ENCODE measurements at regions not wholly inside any gene's neighbourhood (a gene's known extent, or its start where the extent isn't known, plus 50 kb on each side); places are given as distances from the start of the nearest gene placed in this dataset.
"Not testable (repeated sequence)": the region's sequence is repeated elsewhere in the genome, so short reads cannot be mapped to it uniquely, and the experiment has no call there.

DNA sequence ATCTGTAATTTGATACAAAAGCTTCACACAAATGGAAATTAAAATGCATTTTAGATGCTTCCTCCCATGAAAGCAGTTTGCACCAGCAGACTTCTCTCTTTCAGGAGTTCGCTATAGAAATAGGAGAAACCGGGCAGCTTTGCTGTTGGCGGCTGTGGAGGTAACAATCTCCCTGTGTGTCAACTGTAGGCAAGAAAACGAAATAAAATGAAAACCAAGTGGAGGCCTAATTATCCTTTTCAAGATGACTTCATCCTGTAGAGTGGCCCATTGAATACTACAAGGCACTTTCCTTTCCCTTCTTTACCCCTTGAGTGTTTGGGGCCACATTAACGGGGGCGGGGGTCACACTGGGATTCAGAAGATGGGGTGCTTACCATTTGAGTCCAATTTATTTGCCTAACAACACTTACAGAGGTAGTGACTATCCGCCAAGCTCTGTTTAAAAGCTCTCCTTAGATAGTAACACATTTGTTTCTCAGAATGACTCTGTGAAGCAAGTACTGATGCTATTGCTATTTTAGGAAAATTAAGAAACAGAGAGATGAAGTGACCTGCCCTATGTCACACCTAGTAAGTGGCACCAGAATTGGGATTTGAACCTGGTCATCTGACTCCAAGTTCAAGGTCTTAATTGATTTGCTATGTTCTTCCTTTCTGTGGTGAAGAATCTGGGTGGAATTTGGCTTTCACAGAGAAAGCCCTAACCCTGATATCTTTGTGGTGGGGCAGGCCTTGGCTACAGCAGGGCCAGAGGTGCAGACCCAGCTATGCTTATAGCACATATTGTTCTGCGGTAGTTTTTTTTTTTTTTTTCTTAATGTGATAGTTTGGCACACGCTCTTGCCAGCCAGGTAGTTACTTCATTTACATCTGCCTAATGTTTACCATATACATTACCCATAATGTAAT is 125.5 kb upstream of the MPHOSPH6 start:
- DNase-seq, result no peak

DNA sequence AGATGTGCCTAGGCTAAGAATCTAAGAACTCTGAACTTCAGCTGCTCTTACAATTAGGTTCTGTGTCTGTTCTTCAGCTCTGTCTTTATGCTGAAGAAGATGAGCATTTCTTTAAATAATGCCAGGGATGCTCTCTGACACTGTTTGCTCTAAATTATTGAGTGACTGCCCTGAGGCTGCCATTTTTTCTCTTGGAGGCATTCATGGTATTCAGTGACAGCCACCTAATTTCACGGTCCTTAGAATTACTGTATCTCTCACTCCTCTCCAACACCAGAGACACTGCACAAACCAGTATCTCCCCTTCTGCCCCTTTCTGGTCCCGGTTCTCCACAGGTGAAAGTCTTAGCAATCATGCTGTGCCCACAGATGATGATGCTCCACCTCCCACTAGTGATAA is 123.6 kb upstream of the MPHOSPH6 start:
- DNase-seq, result no peak

DNA sequence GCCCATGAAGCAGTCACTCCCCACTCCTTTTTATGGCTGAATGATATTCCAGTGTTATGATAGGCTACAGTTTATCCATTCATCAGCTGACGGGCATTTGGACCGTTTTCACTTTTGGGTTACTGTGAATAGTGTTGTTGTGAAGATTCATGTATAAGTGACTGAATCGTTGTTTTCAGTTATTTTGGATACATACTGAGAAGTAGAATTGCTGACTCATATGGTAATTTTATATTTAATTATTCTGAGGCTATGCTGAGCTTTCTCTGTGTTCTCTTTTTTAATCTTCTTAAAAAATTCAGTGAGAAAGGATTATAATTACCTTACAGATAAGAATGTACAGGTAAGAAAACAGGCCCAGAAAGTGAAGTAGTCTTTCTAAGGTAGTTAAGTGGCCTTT is 117.9 kb upstream of the MPHOSPH6 start:
- DNase-seq, result no peak

DNA sequence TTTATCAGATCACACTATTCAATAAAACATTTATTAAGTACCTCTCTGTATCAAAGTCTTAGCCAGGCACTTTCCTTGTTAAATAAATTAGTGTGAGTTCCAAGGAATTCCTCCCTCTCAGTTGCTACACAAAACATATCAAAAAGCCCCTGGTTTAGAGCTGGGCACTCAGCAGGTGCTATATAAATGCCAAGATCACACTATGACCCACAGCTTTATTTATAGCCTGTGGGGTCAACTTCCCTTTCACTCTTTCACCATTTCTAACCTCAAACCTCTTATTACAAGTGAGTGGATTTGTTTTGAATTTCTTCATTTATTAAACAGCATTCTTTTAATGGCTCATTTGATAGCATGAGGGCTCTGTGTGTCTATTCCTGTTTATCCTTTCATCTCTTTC is 112.6 kb upstream of the MPHOSPH6 start:
- no peak for DNase-seq

DNA sequence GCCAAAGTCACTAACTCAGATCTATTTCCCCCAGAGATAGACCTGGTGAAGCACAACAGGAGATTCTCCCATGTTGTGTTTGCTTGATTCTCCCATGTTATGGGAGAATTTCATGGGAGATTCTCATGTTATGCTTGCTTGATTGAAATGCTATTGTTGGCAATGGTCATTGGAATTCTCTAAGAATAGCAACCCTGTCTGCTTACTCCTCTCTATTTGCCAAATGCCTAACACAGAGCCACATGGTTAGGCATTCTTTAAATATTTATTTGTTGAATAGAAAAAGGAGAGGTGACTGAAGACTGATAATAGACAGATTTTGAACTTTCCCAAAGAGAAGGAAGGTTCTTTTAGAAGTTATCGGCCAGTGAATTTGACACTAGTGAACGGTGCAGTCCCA is 111.5 kb upstream of the MPHOSPH6 start:
- no peak for DNase-seq

DNA sequence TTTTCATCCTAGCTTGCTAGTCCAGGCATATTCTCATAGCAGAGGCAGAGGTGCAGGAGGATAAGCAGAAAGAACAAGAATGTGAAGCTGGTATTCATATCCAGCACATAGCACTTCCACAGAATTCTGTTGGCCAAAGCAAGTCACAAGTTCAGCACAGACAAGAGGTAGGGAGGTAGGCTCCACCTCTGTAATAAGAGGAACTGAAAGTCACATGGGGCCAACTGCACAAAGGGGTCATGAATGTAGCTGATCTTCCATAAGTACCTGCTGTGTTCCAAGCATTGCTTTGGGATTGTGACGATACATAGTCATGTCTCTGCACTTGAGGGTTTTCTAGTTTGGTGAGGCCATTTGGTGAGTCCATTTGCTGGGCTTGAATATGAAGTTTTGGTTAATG is 110.8 kb upstream of the MPHOSPH6 start:
- DNase-seq, result no peak

DNA sequence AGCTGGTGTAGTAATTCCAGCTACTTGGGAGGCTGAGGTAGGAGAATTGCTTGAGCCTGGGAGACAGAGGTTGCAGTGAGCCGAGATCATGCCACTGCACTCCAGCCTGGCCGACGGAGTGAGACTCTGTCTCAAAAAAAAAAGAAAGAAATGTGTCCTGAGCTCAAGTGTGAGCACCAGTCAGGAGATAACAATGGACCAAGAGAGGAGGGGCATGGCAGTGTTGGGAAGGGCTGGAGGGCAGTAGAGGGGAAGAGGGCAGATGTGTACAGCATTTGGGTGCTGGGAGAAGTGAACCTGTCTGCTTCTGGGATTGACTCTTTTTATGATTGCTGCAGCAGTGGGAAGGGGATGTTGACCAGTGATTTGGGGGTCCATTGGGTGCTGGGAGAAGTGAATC is 105.3 kb upstream of the MPHOSPH6 start:
- not testable (repeated sequence) for DNase-seq

DNA sequence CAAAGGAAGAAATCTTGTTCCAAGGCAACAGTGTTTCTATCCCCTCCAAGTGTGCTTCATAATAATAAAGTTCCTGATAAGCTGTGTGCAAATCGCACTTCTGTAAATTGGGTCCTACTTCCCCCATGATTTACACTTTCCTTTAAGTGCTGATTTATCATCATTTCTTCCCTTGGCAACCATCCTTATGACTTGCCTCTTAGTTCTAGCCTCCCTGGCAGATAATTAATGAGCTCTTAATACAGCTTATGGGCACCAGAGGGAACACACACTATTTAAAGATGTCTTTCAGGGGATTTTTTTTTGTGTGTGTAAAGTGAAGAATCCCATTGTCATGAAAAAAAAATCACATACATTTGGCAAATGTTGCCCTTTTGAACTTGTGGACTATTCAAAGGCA is 101.6 kb upstream of the MPHOSPH6 start:
- DNase-seq, result no peak

DNA sequence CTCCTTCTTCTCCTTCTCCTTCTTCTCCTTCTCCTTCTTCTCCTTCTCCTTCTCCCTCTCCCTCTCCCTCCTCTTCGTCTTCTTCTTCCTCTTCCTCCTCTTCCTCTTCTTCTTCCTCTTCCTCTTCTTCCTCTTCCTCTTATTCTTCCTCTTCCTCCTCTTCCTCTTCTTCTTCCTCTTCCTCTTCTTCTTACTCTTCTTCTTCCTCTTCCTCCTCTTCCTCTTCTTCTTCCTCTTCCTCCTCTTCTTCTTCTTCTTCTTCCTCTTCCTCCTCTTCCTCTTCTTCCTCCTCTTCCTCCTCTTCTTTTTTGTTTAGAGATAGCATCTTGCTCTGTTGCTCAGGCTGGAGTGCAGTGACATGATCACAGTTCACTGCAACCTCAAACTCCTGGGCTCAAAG is 97.7 kb upstream of the MPHOSPH6 start:
- not testable (repeated sequence) for DNase-seq

DNA sequence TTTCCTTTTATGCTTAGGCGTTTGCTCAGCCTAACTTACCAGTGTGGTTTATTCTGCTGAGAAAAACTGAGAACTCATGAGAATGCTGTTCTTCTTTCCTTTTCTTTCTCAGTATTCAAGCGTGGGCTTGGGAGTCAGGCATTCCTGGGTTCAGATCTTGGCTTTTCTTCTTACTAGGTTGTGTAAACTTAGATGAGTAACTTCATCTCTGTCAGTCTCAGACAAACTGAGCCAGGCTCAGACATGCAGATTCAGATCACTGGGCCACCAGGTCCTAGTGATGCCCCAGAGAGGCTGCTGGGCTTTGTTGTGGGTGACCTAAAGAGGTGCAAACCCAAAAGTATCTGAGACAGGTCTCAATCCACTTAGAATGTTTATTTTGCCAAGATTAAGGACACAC is 95.8 kb upstream of the MPHOSPH6 start:
- DNase-seq, result no peak

DNA sequence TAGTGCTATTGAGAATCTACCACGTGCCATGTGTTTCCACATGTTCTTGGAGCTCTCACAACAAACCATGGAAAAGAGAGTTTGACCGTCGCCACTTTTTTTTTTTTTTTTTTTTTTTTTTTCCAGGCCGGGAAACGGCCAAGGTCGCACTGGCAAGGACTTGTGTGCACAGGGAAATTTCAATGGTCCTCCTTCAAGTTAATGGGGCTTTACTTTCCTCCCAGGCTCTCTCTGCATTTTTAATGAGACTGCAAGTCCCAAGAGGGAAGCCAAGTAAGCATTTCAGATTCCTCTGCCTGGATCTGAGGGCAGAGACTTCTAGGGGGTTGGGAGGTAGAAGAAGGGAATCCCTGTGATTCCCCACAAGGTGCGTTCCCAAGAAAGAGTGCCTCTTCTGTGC is 94.7 kb upstream of the MPHOSPH6 start:
- no peak for DNase-seq

DNA sequence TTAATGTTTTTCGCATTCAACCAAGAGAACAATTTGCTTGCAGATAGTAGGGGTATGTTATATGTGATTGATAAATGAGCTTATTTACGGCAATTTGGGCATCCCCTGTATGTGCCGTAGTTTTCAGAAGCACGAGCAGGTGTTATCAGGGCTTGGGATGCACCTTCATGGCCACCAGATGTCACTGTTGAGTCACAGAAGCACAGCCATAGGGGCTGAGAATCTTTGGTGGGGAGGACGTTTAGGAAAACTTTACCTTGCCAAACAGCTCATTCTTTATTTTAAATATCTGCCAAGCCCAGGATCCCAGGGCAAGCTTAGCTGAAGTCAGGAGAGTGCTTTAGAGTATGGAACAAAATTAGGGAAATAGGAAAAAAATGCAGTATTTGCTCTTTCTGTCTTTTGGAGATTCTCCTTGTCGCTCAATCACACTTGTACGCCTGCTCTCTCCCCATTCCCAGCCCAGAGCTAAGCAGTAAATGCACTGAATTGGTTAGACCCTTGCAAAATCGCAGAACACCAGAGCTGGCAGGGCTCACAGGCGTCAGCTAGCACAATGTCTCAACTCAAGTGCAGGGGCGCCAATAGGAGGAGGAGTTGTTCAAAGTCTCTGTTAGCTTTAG is 93.6 kb upstream of the MPHOSPH6 start:
- DNase-seq, result no peak

DNA sequence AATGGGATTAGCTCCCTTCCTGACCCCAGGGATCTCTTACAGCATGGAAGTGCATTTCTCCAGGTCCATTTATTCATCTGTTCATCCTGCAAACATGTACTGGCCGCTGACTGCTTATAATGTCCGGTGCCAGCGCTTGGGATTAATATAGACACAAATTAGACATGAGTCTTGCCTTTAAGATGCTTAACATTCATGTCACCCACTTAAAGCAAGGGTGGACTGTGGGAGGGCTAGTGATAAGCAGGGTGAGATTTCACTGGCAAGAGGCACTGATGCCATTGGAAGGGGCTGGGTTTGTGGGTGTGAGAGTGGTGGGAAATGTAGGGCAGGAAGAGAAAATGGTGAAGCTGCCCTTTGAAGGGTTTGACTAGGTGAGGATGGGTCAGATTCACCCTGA is 92.2 kb upstream of the MPHOSPH6 start:
- no peak for DNase-seq

DNA sequence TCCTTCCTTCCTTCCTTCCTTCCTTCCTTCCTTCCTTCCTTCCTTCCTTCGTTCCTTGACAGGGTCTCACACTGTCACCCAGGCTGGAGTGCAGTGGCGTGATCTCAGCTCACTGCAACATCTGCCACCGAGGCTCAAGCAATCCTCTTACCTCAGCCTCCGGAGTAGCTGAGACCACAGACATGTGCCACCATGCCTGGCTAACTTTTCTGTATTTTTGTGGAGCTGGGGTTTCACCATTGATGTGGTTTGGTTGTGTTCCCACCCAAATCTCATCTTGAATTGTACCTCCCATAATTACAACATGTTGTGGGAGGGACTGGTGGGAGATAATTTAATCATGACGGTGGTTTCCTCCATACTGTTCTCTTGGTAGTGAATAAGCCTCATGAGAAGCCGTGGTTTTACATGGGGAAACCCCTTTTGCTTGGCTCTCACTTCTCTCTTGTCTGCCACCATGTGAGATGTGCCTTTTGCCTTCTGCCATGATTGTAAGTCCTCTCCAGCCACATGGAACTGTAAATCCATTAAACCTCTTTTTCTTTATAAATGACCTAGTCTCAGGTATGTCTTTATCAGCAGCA is 90.3 kb upstream of the MPHOSPH6 start:
- DNase-seq, result no peak

DNA sequence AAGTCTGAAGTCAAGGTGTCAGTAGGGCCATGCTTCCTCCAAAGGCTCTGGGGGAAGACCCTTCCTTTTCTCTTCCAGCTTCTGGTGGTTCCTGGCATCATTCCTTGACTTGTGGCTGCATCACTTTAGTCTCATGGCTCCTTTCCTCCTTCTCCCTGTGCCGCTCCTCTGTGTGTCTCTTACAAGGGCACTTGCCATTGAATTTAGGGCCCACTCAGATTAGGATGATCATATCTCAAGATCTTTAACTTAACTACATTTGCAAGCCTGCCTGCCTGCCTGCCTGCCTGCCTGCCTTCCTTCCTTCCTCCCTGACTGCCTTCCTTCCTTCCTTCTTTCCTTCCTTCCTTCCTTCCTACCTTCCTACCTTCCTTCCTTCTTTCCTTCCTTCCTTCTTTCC is 89.7 kb upstream of the MPHOSPH6 start:
- no peak for DNase-seq

DNA sequence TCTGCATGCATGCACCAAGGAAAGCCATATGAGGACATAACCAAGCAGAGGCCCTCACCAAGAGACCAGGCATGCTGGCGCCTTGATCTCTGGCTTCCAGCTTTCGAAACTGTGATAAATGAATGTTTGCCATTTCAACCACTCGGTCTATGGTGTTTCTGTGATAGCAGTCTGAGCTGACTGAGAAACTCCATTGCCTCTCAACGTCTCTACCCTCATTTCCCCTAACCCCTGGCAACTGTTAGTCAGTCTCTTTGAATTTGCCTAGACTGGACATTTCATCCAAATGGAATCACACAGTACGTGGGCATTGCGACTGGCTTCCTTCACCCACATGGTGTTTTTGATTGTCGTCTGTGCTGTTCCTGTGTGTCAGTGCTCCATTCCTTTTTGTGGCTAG is 88.0 kb upstream of the MPHOSPH6 start:
- DNase-seq, result no peak

DNA sequence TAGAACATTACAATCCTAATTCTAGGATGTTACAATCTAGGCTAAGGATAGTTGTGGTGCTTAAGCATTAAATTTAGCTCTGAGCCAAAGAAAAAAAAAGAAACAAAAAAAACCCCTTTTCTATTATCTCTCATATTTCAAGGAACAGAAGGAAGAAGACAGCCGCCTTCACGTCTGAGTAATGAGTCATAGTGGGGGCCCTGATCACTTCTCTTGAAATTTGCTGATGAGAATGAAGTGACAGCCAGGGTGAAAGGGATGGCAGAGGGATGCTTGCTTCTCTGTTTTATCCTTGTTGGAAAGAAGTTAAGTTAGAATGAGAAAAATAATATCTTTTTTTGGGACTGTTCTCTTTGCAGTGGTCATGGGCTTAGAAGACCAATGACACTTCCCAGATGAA is 82.6 kb upstream of the MPHOSPH6 start:
- no peak for DNase-seq

DNA sequence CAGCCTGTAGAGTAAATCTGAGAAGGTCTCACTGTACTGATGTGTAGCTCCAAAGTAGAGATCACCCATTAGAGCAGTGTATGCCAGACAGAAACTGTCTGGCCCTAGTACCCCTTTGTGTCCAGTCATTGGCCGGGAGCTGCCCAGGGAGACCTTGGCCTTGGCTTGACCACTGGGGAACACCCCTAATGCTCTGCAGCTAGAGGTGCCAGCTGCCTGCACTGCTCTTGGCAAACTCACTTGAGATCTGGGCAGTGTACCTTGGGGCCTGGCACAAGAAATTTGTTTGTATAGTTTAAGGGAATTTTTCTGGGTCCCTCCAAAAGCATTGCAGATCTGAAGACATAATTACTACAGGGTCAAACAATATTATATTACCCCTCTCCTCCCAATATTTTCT is 78.7 kb upstream of the MPHOSPH6 start:
- no peak for DNase-seq

DNA sequence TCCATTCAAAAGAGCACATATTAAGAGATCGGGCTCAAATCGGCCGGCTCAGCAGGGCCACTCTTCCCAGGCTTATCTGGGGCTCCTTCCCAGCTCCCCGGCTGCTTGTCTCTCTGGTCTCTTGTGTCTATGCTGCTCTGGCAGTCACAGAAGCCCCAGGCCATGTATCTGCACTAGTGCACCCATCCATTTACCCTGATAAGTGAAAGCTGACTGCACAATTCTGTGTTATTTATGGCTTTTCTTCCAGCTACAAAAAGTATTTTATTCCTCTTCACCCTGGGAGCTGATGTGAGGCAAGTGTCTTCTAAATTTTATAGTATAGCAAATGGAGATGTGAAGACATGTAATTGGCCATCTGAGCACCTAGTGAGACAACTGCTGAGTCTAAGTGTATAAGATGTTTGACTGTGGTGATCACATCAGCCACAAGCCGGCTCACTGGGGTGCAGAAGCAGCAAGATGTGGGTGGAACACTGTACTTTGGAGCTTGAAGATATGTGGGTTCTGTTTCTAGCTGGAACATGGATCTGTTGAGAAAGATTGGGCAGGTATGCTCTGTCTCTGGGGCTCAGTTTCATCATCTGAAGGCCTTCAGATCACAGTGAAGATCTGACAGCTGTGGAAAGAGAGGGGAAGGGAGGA is 78.1 kb upstream of the MPHOSPH6 start:
- no peak for DNase-seq

DNA sequence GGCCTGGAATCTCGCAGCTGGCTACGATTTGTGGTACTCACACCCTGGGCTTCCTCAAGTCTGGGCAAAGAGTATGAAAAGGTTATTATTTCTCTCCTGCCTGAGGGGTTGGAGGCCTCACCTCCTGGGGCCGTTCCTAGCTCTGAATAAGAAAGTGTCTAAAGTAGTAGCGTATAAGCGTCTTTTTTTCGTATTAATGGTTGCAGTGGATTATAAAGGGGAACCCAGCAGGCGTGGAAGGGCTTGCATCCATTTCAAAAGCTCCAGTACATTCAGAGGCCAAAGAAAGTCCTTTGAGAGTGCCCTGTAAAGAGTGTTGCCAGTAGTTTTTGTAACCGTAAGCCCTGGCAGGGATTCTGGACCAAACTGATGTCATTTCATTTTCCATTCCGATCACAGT is 72.2 kb upstream of the MPHOSPH6 start:
- DNase-seq, result no peak

DNA sequence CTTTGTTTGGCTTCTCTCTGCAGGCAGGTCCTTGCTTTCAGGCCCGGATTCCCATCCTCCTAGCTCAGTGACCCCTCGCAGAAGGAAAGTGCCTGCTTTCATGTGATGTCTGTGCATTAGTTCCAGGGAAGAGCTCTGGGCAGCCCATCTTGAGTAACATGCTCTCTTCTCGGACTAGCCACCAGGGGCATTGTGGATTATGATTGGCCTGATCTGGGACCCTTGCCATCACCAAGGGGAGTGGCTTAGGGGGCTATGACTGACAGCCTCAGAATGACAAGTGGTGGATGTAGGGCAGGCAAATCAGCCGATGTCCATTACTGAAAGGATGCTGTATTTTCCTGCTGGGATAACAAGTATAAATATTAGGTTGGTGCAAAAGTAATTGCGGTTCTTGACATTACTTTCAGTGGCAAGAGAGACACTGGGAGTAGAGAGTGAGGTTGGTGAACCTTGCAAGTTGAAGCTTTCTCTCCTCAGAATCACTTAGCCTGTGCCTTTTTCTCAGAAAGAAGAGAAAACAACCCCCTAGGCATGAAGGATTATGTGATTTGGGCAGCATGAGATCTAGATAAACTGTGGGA is 71.5 kb upstream of the MPHOSPH6 start:
- DNase-seq, result no peak

DNA sequence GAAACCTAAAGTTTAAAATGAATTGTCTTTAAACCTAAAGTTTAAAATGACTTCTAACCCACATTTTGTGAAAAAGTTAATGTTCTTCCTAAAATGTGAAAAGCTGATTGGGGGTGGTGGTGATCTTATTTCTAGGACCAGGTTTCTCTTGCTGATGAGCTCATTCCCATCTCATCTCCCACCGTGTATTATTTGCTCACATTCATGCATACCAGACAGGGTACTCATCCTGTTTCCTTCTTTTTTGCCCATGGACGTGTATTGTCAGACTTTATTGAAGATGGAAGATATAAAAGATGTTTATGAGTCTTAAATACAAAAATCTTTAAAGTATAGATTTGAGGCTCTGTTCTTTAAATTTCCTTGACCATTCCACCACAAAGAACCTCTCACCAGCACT is 70.1 kb upstream of the MPHOSPH6 start:
- no peak for DNase-seq

DNA sequence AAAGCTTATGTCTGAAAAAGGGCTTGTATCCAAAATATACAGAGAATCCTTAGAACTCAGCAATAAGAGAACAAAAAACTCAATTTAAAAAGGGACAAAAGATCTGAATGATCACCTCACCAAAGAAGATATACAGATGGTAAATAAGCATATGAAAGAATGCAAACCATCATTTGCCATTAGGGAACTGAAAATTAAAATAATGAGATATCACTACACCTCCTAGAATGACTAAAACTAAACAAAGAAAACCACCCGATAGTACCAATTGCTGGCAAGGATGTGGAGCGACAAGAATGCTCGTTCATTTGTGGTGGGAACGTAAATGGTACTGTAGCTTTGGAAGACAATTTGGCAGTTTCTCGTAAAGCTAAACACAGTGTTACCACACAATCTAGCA is 66.9 kb upstream of the MPHOSPH6 start:
- no peak for DNase-seq
